ENCODE measurements at regions not wholly inside any gene's neighbourhood (a gene's known extent, or its start where the extent isn't known, plus 50 kb on each side); places are given as distances from the start of the nearest gene placed in this dataset.

GRCh38 chr1:82297139-82297896 lies 496.6 kb downstream of the ADGRL2 start:
- in situ Hi-C loops (cut with MboI), result no loop called here

More at GRCh38 chr1:82297139-82297896, 496.6 kb downstream of the ADGRL2 start:
- Histone ChIP-seq H4K20me1 (ENCODE audit: control insufficient read depth, insufficient read depth) (no peaks in the 10 kb centered on the region), H3K27me3 (replicated peaks in 1 of 2; ENCODE audit: control insufficient read depth in 2 of 2, insufficient read depth in 2 of 2, low read length in 1 of 2) (no peaks in the 10 kb centered on the region), H3K27ac (ENCODE audit: control insufficient read depth, insufficient read depth) (no peak overlapping the region), H3K9ac (ENCODE audit: control insufficient read depth, insufficient read depth, low read length) (no peak overlapping the region), H3K4me3 (no peak overlapping the region), H3K79me2 (ENCODE audit: control insufficient read depth, insufficient read depth, low read length) (no peaks in the 10 kb centered on the region), H3K4me1 (ENCODE audit: control insufficient read depth, insufficient read depth, low read length) (no peaks in the 10 kb centered on the region), H2AFZ (ENCODE audit: control insufficient read depth, low read depth, low read length) (no peak overlapping the region), H3K4me2 (ENCODE audit: control insufficient read depth, insufficient read depth) (no peak overlapping the region), H3K9me3 (replicated peaks; ENCODE audit: control insufficient read depth, insufficient read depth, low read length) (no peaks in the 10 kb centered on the region), H3K36me3 (ENCODE audit: control insufficient read depth in 2 of 2, insufficient read depth in 2 of 2, low read length in 1 of 2) (no peaks in the 10 kb centered on the region)
- DNase-seq (ENCODE audit: low read depth, low spot score), result no peak
- FAIRE-seq, result no peak
- TF ChIP-seq CBX5 (IDR thresholded peaks at IDR 0.05; ENCODE audit: low read depth) (no peak), MEF2A (IDR thresholded peaks at IDR 0.05; ENCODE audit: insufficient read depth, low read depth, low read length) (no peak), POLR2A (IDR thresholded peaks at IDR 0.05; ENCODE audit: low read depth, low read length) (no peak), IKZF1 (conservative IDR thresholded peaks at IDR 0.05) (no peak), ZNF207 (IDR thresholded peaks at IDR 0.05; ENCODE audit: borderline replicate concordance) (no peak), TCF12 (IDR thresholded peaks at IDR 0.05; ENCODE audit: low read depth, low read length) (no peak), TARDBP (IDR thresholded peaks at IDR 0.05; ENCODE audit: borderline replicate concordance) (no peak), BCL3 (IDR thresholded peaks at IDR 0.05; ENCODE audit: borderline replicate concordance, insufficient read depth, low read depth, low read length, poor library complexity, severe bottlenecking) (no peak), IRF3 (IDR thresholded peaks at IDR 0.05) (no peak), SIN3A (IDR thresholded peaks at IDR 0.05; ENCODE audit: low read depth, low read length) (no peak)
- CTCF ChIA-PET, result interaction anchor here (1.0 kb wide), 1 partner anchor 17 kb away, joined by 3 read pairs; no protein-coding TSS in a partner anchor
- BruUV-seq (replicated peaks), result no TSS peak
- SMC1A ChIA-PET (ENCODE audit: uncharacterized antibody, unreplicated experiment), result interaction anchor here (0.6 to 1.6 kb wide), 10 partner anchors 9 to 203 kb away, joined by 3 to 7 read pairs (median 4); no protein-coding TSS in a partner anchor
- ATAC-seq, result no peak
- RAD21 ChIA-PET (ENCODE audit: unreplicated experiment), result interaction anchor here (0.9 kb wide), 1 partner anchor 52 kb away, joined by 3 read pairs; no protein-coding TSS in a partner anchor
- POLR2A ChIA-PET, result interaction anchor here (1.4 kb wide), 1 partner anchor 13 kb away, joined by 3 read pairs; no protein-coding TSS in a partner anchor
- WGBS (ENCODE audit: insufficient coverage, insufficient replicate concordance, low lambda C conversion rate, missing lambda C conversion rate), result 41% methylated on average over 9 of the region's 9 CpGs
- intact Hi-C loops (cut with micrococcal nuclease; ENCODE audit: unreplicated experiment), result no loop called here
